Kidney (tissue), 13 donors: ENCODE measurements at regions not wholly inside any gene's neighbourhood (a gene's known extent, or its start where the extent isn't known, plus 50 kb on each side); places are given as distances from the start of the nearest gene placed in this dataset.

ENCODE experiments used
- DNase-seq, 5 donors: peaks; one replicate each; pipeline ENCODE4 v3.0.0-alpha.2; 2013 to 2020
- FAIRE-seq: peaks from 2 replicates; lab custom pipeline; 2012; peaks lifted over from hg19 to GRCh38; lab: Jason Lieb, UNC
- H3K27ac ChIP-seq, 2 donors: one replicate each; pipeline ENCODE4 v1.7.0; 2013; ENCODE audit warnings: low read depth in 2 of 2, low read length in 2 of 2, inconsistent platforms in 1 of 2
- H3K27me3 ChIP-seq: one replicate; pipeline ENCODE4 v1.7.1; 2013; ENCODE audit warnings: low read length, inconsistent platforms; ENCODE audit not compliant: control insufficient read depth, insufficient read depth
- H3K36me3 ChIP-seq, 3 donors: one replicate each; pipeline versions ENCODE4 v1.7.0 to v1.7.1; 2013; ENCODE audit warnings: low read length in 3 of 3, control low read depth in 1 of 3, inconsistent platforms in 1 of 3; ENCODE audit not compliant: insufficient read depth in 3 of 3, control insufficient read depth in 2 of 3
- H3K4me1 ChIP-seq, 3 donors: one replicate each; pipeline versions ENCODE4 v1.7.0 to v1.7.1; 2013; ENCODE audit warnings: low read length in 3 of 3, inconsistent platforms in 1 of 3, low read depth in 1 of 3; ENCODE audit not compliant: control insufficient read depth in 2 of 3, insufficient read depth in 2 of 3
- H3K4me3 ChIP-seq, 3 donors: one replicate each; pipeline versions ENCODE4 v1.7.0 to v1.8.1; 2013; ENCODE audit warnings: low read length in 3 of 3, control low read depth in 1 of 3, inconsistent platforms in 1 of 3
- H3K9ac ChIP-seq, 3 donors: one replicate each; pipeline versions ENCODE4 v1.7.0 to v1.7.1; 2013; ENCODE audit warnings: low read length in 3 of 3, control low read depth in 1 of 3, inconsistent platforms in 1 of 3
- H3K9me3 ChIP-seq, 3 donors: one replicate each; pipeline versions ENCODE4 v1.7.0 to v1.7.1; 2013; ENCODE audit warnings: low read length in 3 of 3, control low read depth in 1 of 3, inconsistent platforms in 1 of 3; ENCODE audit not compliant: control insufficient read depth in 2 of 3, insufficient read depth in 1 of 3
- intact Hi-C: fragments of 100-400 bp; cut with DNase I; formaldehyde crosslinking; loops from one replicate; pipeline ENCODE4 v1.11.1; 2022
- TF ChIP-seq, protein P1 (sequence below): IDR thresholded peaks from 3 replicates; pipeline ENCODE4 v1.5.1; 2012; ENCODE audit warnings: mild to moderate bottlenecking, moderate library complexity, borderline replicate concordance; ENCODE audit not compliant: insufficient read depth; ENCODE audit errors: extremely low read depth
- donor health status: control.
- donor health status: control.
- donor health status: control.
- donor health status: control.
- donor health status: control.
- donor health status: DM: yes; HTN: yes; CAD: no.
- donor health status: Normal renal cell carcinoma (clear cell type).

GRCh38 chr3:18630295-18630694 is 205.2 kb upstream of the SATB1 start:
- Histone ChIP-seq H3K27ac (no peak overlapping the region), H3K9me3 (no peaks in the 10 kb centered on the region), H3K36me3 (no peaks in the 10 kb centered on the region), H3K4me3 (no peak overlapping the region), H3K27me3 (no peaks in the 10 kb centered on the region), H3K4me1 (no peaks in the 10 kb centered on the region), H3K9ac (no peak overlapping the region)
- DNase-seq (no peak), FAIRE-seq (no peak)
- intact Hi-C loops = no loop called here
- TF ChIP-seq, protein P1, sequence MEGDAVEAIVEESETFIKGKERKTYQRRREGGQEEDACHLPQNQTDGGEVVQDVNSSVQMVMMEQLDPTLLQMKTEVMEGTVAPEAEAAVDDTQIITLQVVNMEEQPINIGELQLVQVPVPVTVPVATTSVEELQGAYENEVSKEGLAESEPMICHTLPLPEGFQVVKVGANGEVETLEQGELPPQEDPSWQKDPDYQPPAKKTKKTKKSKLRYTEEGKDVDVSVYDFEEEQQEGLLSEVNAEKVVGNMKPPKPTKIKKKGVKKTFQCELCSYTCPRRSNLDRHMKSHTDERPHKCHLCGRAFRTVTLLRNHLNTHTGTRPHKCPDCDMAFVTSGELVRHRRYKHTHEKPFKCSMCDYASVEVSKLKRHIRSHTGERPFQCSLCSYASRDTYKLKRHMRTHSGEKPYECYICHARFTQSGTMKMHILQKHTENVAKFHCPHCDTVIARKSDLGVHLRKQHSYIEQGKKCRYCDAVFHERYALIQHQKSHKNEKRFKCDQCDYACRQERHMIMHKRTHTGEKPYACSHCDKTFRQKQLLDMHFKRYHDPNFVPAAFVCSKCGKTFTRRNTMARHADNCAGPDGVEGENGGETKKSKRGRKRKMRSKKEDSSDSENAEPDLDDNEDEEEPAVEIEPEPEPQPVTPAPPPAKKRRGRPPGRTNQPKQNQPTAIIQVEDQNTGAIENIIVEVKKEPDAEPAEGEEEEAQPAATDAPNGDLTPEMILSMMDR = no peak

DNA sequence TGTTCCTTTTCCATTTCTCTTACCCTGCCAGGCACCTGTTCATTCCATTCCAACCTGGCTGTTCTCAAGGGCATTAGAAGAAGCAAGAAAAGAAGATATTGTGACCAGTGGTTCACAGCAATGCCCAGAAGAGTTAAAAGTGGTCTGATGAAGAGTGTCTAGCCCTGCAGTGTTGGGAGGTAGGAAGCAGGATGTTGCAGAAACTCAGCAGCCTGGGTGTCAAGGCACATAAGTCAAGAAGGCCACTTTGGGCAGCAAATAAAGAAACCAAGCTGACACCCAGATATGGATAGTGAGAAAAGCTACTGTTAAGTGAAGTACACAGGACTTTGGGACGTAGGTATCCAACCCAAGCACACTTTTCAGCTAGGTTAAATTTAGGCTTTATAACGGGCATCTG is 199.9 kb upstream of the SATB1 start:
- Histone ChIP-seq H3K27me3 (no peaks in the 10 kb centered on the region), H3K9me3 (no peaks in the 10 kb centered on the region), H3K27ac (no peak overlapping the region), H3K9ac (no peak overlapping the region), H3K4me1 (no peaks in the 10 kb centered on the region), H3K4me3 (no peak overlapping the region), H3K36me3 (no peaks in the 10 kb centered on the region)
- TF ChIP-seq, protein P1 = no peak
- DNase-seq = no peak
- intact Hi-C loops = no loop called here
- no peak for FAIRE-seq

DNA sequence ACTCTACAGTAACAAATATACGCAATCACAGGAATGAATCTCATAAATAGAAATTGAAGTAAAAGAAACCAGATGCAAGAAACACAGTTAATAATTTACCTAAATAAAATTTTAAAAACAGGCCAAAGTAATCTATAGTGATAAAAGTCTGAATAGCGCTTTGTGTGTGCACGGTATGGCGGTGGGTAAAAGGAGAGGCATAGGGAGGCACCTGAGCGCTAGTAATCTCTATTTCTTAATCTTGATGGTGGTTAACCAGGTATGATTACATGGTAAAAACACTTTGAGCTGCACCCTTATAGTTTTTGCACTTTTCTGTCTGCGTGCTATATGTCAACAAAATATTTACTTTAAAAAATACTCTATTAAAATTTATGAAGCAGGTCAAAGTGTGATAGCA is 198.1 kb upstream of the SATB1 start:
- TF ChIP-seq, protein P1 = no peak
- no peaks in the 10 kb centered on the region for H3K27me3 ChIP-seq
- no peak for DNase-seq
- H3K9ac ChIP-seq = no peak overlapping the region
- no peak overlapping the region for H3K27ac ChIP-seq
- H3K36me3 ChIP-seq = no peaks in the 10 kb centered on the region
- H3K4me1 ChIP-seq = no peaks in the 10 kb centered on the region
- intact Hi-C loops = no loop called here
- no peaks in the 10 kb centered on the region for H3K9me3 ChIP-seq
- no peak for FAIRE-seq
- no peak overlapping the region for H3K4me3 ChIP-seq

DNA sequence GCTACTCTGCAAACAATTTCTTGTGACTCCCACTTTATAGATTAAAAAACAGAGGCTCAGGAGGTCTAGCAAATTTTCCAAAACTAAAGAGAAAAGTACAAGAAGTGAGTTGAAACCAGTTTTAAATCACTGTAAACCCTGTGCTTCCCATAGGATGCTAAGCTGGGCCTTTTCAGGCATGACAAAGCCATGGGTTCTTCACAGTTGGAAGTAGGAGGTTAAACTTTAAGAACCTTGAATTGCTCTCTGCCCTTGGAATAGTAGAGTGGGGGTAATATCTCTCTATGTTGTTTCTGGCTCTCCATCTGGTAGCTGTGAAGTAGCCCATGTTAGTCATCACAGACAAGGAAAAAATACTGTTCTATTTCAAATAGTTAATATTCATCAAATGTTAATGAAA is 193.6 kb upstream of the SATB1 start:
- Histone ChIP-seq H3K27ac (no peak overlapping the region), H3K27me3 (no peaks in the 10 kb centered on the region), H3K9me3 (no peaks in the 10 kb centered on the region), H3K36me3 (no peaks in the 10 kb centered on the region), H3K9ac (no peak overlapping the region), H3K4me1 (no peaks in the 10 kb centered on the region), H3K4me3 (no peak overlapping the region)
- intact Hi-C loops = no loop called here
- TF ChIP-seq, protein P1 = no peak
- DNase-seq (no peak), FAIRE-seq (no peak)
